Esophagus squamous epithelium (tissue), 4 donors: ENCODE measurements at regions not wholly inside any gene's neighbourhood (a gene's known extent, or its start where the extent isn't known, plus 50 kb on each side); places are given as distances from the start of the nearest gene placed in this dataset.

Experiments
- POLR2A ChIP-seq, 4 donors: fragments of 450-650 bp; IDR thresholded peaks; one replicate each; pipeline ENCODE4 v1.6.1; 2017; ENCODE audit warnings: antibody characterized with exemption in 4 of 4, mild to moderate bottlenecking in 4 of 4, moderate library complexity in 3 of 4
- TF ChIP-seq, protein P1 (sequence below), 6 experiments: fragments of 450-650 bp in 4 of 6; fragments of 200-600 bp in 2 of 6; sonication (generic) in 2 of 6; IDR thresholded peaks; one replicate each; pipeline ENCODE4 v1.5.1; 2016 to 2019; ENCODE audit warnings: antibody characterized with exemption in 6 of 6, mild to moderate bottlenecking in 4 of 6, moderate library complexity in 4 of 6

DNA sequence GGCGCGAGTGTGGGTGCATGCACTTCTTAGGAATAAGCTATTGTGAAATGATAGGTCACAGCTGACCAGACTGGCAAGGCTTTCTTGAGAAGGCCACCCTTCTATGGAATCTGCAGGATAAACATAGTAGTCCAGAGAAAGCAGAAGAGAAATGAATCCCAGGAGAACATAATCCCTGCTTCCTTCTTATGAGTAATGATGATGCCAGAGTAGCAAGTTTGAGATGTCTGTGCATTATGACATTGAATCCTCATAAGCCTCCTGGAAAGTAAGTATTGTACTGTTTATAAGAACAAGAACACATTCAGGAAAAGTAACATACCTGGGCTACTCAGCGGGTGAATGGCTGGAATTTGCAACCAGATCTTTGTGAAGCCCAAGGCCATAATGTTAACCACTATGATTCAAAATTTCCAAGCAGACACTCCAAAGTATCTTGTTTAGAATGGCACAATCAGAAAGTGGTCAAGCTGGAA is 272.1 kb upstream of the HS3ST1 start:
- TF ChIP-seq, protein P1, sequence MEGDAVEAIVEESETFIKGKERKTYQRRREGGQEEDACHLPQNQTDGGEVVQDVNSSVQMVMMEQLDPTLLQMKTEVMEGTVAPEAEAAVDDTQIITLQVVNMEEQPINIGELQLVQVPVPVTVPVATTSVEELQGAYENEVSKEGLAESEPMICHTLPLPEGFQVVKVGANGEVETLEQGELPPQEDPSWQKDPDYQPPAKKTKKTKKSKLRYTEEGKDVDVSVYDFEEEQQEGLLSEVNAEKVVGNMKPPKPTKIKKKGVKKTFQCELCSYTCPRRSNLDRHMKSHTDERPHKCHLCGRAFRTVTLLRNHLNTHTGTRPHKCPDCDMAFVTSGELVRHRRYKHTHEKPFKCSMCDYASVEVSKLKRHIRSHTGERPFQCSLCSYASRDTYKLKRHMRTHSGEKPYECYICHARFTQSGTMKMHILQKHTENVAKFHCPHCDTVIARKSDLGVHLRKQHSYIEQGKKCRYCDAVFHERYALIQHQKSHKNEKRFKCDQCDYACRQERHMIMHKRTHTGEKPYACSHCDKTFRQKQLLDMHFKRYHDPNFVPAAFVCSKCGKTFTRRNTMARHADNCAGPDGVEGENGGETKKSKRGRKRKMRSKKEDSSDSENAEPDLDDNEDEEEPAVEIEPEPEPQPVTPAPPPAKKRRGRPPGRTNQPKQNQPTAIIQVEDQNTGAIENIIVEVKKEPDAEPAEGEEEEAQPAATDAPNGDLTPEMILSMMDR (IDR thresholded peaks at IDR 0.05): no peak
- TF ChIP-seq POLR2A (IDR thresholded peaks at IDR 0.05): no peak
